Dermis blood vessel endothelial cell (primary cell): ENCODE measurements at regions not wholly inside any gene's neighbourhood (a gene's known extent, or its start where the extent isn't known, plus 50 kb on each side); places are given as distances from the start of the nearest gene placed in this dataset.
"Not testable (repeated sequence)": the region's sequence is repeated elsewhere in the genome, so short reads cannot be mapped to it uniquely, and the experiment has no call there.

Experiments
- DNase-seq: peaks from one replicate; pipeline ENCODE4 v3.0.0; 2010

GRCh38 chr12:115810122-115810901 is 467.2 kb downstream of the MED13L start:
- no peak for DNase-seq

- DNase-seq: no peak
Measured at GRCh38 chr12:115806000-115806399, 471.5 kb downstream of the MED13L start.

GRCh38 chr12:115802767-115803166 is 474.7 kb downstream of the MED13L start:
- no peak for DNase-seq

DNA sequence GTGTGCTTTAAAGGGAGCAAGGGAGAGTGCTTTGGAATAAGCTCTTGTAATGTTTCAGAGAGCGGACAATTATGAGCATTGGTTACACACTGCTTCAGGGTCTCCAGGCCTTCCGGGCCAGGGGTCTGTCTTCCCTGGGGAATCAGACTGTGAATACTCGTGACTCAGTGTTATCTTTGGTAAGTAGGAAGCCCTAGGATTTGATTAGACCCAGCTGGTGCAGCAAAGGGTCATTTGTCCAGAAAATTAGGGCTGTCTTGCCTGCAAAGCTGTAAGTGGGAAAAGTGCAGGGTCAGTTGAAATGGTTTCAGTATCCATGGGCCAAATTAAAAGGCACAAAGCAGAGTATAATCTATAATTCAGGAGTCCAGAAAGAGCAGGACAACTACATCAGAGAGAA is 475.6 kb downstream of the MED13L start:
- DNase-seq: no peak

DNA sequence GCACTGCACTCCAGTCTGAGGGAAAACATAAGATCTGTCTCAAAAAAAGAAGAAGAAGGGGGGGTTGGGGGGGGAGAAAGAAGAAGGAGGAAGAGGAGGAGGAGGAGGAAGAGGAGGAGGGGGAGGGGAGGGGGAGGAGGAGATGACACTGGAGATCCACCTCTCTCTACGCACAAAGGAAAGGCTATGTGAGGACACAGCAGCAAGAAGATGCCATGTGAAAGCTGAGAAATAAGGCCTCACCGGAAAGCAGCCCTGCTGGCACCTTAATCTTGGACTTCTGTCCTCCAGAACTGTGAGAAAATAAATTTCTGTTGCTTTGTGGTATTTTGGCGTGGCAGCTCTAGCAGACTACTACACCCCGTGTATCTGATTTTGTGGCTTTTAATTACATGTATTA is 477.9 kb downstream of the MED13L start:
- no peak for DNase-seq

- no peak for DNase-seq
Measured at GRCh38 chr12:115798309-115798917, 479.1 kb downstream of the MED13L start.

- DNase-seq: no peak
Measured at GRCh38 chr12:115794659-115795081, 482.8 kb downstream of the MED13L start.

- no peak for DNase-seq
Measured at GRCh38 chr12:115791331-115791730, 486.2 kb downstream of the MED13L start.

GRCh38 chr12:115790526-115790925 is 487.0 kb downstream of the MED13L start:
- DNase-seq: no peak

GRCh38 chr12:115786490-115786889 is 491.0 kb downstream of the MED13L start:
- not testable (repeated sequence) for DNase-seq

GRCh38 chr12:115785548-115785947 is 491.9 kb downstream of the MED13L start:
- no peak for DNase-seq

- no peak for DNase-seq
Measured at GRCh38 chr12:115776399-115776798, 501.1 kb downstream of the MED13L start.

DNA sequence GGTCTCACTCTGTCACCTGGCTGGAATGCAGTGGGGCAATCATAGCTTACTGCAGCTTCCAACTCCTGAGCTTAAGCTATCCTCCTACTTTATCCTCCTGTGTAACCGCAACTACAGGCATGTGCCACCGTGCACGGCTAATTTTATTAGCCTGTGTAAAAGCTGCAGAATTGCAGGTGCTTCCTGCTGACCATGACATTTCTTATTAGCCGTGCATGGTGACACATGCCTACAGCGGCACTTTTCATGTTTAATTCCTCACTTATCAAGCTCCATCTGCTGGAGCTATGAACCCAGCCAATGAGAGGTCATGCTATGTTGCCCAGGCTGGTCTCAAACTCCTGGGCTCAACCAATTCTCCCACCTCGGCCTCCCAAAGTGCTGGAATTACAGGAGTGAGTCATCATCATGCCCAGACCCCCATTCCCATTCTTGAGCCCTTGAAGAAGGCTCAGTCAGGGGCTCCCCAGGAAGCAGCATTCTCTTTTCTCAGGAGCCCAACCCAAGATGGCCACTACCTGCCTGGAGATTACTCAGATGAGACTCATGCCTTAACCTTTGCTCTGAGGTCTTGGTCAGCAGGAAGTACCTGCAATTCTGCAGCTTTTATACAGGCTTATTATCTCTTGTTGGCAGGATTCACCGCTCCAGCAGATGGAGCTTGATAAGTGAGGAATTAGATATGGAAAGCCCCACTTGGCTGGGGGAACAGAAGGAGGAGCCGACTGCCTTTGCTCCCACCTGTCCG is 503.2 kb downstream of the MED13L start:
- DNase-seq: no peak

GRCh38 chr12:115771601-115772000 is 505.9 kb downstream of the MED13L start:
- DNase-seq: no peak

DNA sequence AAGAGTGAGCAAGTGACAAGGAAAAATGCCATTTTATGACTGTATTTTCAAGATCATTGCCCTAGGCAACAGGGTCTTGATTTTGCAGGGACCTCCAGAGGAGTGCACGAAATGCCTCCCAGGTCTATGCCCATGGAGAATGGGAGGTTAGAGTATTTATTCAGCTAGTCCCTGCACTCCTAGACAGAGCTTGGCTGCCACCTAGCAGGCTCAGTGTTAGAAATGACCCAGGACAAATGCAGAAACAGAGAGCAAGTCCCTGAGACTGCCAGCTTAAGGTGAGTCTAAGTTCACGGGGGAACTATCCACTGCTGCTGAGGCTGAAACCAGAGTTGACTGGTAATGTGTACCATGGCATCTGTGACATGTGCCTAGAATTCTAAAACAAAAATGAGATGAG is 506.4 kb downstream of the MED13L start:
- no peak for DNase-seq

DNA sequence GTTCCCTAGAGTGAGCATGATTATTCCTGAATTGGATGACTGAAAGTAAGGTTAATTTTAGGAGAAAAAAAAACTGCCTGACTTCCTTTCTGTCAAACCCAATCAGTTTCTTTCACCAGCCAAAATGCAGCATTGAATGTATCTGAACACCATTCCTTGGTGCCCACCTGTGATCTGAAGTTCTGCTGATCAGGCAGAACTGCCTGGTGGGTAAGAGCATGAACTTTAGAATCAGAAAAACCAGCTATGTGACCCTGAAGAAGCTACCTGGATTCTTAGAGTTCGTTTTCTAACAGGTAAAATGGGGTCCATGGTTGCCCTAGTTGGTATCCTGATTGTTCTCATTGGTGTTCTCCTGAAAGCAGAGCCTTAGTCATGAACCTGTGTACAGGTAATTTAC is 506.9 kb downstream of the MED13L start:
- no peak for DNase-seq

DNA sequence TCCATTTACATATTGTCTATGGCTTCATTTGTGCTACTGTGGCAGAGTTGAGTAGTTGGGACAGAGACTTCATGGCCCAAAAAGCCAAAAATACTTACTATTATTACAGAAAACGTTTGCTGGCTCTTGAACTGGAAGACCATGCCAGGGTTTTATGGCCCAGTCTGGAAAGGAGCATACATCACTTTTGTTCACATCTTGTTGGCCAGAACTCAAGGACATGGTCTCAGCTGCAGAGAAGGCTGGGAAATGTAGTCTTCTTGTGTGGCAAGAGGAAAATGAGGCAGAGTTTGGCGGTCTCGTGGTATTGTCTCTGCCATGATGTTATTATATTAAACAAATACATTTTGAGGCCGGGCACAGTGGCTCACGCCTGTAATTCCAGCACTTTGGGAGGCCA is 509.6 kb downstream of the MED13L start:
- no peak for DNase-seq

DNA sequence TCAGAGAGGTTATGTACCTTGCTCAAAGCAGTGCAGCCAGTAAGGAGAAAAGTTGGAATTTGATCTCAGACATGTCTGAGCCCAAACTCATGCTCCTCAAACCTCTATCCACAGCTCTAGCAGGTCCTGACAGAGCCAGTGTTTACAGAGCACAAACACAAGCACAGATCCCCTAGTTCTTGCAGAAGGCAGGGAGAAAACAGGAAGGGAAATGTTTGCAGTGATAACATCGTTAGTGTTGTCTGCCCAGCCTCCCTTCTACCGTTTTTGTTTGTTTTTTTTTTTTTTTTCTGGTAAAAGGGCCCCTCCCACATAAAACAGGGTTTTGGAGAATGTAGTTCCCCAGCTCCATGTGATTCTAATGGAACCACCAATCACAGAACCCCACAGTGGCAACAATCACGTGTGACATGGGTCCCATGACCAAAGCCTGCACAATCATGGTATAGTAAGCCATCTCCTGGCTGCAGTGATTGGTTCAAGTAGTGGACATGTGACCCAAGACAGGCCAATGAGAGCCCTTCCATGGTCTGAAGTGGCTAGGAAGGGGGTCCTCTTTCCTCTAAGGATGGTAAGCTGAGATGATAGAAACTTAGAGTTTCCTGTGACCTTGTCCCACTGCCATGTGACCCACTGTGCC is 513.4 kb downstream of the MED13L start:
- DNase-seq: no peak

GRCh38 chr12:115763376-115763775 is 514.1 kb downstream of the MED13L start:
- DNase-seq: no peak

DNA sequence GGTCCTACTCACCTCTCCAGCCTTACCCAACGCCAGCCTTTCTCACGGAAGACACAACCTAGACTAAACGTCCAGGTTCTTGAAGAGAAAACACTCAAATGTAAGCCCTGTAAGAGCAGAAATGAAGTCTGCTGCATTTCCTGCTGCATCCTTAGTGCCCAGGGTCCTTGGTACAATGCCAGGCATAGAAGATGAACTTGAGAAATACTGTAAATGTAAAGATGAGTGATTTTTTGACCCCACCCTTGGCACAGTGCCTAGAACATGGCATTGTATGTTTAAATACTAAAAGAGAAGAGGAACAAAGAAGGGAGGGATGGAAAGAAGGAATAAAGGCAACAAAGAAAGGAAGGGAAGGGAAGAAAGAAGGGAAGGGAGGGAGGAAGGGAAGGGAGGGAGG is 514.6 kb downstream of the MED13L start:
- no peak for DNase-seq

DNA sequence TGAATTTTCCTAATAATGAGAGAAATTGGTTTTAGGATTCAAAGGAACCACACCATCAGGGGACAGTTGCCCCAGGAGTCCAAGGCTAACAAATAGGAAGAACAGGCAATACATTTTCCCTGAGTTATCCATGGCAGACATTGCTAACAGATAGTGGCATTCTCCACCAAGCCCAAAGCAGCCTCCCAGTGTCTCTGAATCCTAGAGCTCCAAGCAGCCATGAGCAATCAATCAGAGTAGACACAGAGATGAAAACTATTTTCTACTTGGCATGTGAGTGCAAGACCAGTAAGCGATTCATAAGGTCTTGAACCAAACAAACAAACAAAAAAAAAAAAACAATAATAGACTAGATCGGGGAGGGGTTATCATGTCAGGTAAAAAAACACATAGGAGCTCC is 515.7 kb downstream of the MED13L start:
- DNase-seq: no peak

GRCh38 chr12:115760231-115760630 is 517.3 kb downstream of the MED13L start:
- DNase-seq: no peak
